AG20443 (cell line): ENCODE measurements at regions not wholly inside any gene's neighbourhood (a gene's known extent, or its start where the extent isn't known, plus 50 kb on each side); places are given as distances from the start of the nearest gene placed in this dataset.

Source experiments
- DNase-seq: peaks from one replicate; pipeline ENCODE4 v3.0.0; 2012; ENCODE audit warnings: low spot score, mixed read lengths

- no peak for DNase-seq
Measured at GRCh38 chr2:205937211-205937610, 148.8 kb downstream of the INO80D start.

GRCh38 chr2:205936446-205936845 lies 149.5 kb downstream of the INO80D start:
- DNase-seq, result peak; percentile 25

- DNase-seq, result peak; percentile 27
Measured at GRCh38 chr2:205934443-205934842, 151.5 kb downstream of the INO80D start.

- DNase-seq, result no peak
Measured at GRCh38 chr2:205932861-205933260, 153.1 kb downstream of the INO80D start.

- DNase-seq, result no peak
Measured at GRCh38 chr2:205931388-205931787, 154.6 kb downstream of the INO80D start.

- peak; percentile 28 for DNase-seq
Measured at GRCh38 chr2:205930209-205930608, 155.8 kb downstream of the INO80D start.

GRCh38 chr2:205929246-205929942 lies 156.6 kb downstream of the INO80D start:
- DNase-seq, result no peak

GRCh38 chr2:205925373-205926337 lies 160.3 kb downstream of the INO80D start:
- DNase-seq, result peak; percentile 90

GRCh38 chr2:205924676-205925075 lies 161.3 kb downstream of the INO80D start:
- no peak for DNase-seq

- no peak for DNase-seq
Measured at GRCh38 chr2:205915130-205915524, 170.8 kb downstream of the INO80D start.

GRCh38 chr2:205914213-205915129 lies 171.5 kb downstream of the INO80D start:
- no peak for DNase-seq

GRCh38 chr2:205913668-205914067 lies 172.3 kb downstream of the INO80D start:
- DNase-seq, result no peak

GRCh38 chr2:205911306-205911705 lies 174.7 kb downstream of the INO80D start:
- no peak for DNase-seq

- no peak for DNase-seq
Measured at GRCh38 chr2:205909184-205909572, 176.8 kb downstream of the INO80D start.

GRCh38 chr2:205908212-205909183 lies 177.5 kb downstream of the INO80D start:
- no peak for DNase-seq

GRCh38 chr2:205906419-205906818 lies 179.6 kb downstream of the INO80D start:
- DNase-seq, result no peak

GRCh38 chr2:205905576-205905975 lies 180.4 kb downstream of the INO80D start:
- DNase-seq, result no peak

- DNase-seq, result no peak
Measured at GRCh38 chr2:205904873-205905272, 181.1 kb downstream of the INO80D start.

- peak; percentile 44 for DNase-seq
Measured at GRCh38 chr2:205903549-205904129, 182.3 kb downstream of the INO80D start.

- no peak for DNase-seq
Measured at GRCh38 chr2:205902900-205903237, 183.1 kb downstream of the INO80D start.
